Endodermal cell (in vitro differentiated cells): ENCODE measurements at regions not wholly inside any gene's neighbourhood (a gene's known extent, or its start where the extent isn't known, plus 50 kb on each side); places are given as distances from the start of the nearest gene placed in this dataset.

Source experiments
- DNase-seq: peaks from one replicate; pipeline ENCODE4 v3.0.0-alpha.2; 2017
- H3K27ac ChIP-seq: 2 replicates; pipeline ENCODE4 v1.5.1; 2013; ENCODE audit warnings: mild to moderate bottlenecking, low read depth, low read length, moderate library complexity
- H3K27me3 ChIP-seq: 2 replicates; pipeline ENCODE4 v1.6.1; 2013; ENCODE audit warnings: mild to moderate bottlenecking, low read length, moderate library complexity; ENCODE audit not compliant: insufficient read depth, control insufficient read depth, poor library complexity, severe bottlenecking
- H3K36me3 ChIP-seq: 2 replicates; pipeline ENCODE4 v1.7.0; 2013; ENCODE audit warnings: mild to moderate bottlenecking, low read length, moderate library complexity; ENCODE audit not compliant: control insufficient read depth, insufficient read depth
- H3K4me1 ChIP-seq: one replicate; pipeline ENCODE4 v1.7.0; 2013; ENCODE audit warnings: low read length; ENCODE audit not compliant: control insufficient read depth, insufficient read depth
- H3K4me3 ChIP-seq: 2 replicates; pipeline ENCODE4 v1.5.1; 2013; ENCODE audit warnings: mild to moderate bottlenecking, low read length, moderate library complexity
- H3K9ac ChIP-seq: 2 replicates; pipeline ENCODE4 v1.6.1; 2013; ENCODE audit warnings: mild to moderate bottlenecking, low read length, moderate library complexity; ENCODE audit not compliant: poor library complexity, severe bottlenecking; ENCODE audit errors: extremely low read depth
- H3K9me3 ChIP-seq: 2 replicates; pipeline ENCODE4 v1.6.1; 2013; ENCODE audit warnings: mild to moderate bottlenecking, low read length, moderate library complexity; ENCODE audit not compliant: control insufficient read depth
- H3K27ac Mint-ChIP-seq: 2 replicates; pipeline ENCODE4 v1.8.0; 2020; ENCODE audit warnings: mixed read lengths
- H3K27me3 Mint-ChIP-seq: 2 replicates; pipeline ENCODE4 v1.8.0; 2021; ENCODE audit warnings: mild to moderate bottlenecking, mixed read lengths; ENCODE audit not compliant: insufficient read depth
- H3K36me3 Mint-ChIP-seq: 2 replicates; pipeline ENCODE4 v1.8.0; 2020; ENCODE audit warnings: low read depth, mixed read lengths
- H3K4me1 Mint-ChIP-seq: 2 replicates; pipeline ENCODE4 v1.8.0; 2020; ENCODE audit warnings: mixed read lengths
- H3K4me3 Mint-ChIP-seq: 2 replicates; pipeline ENCODE4 v1.8.0; 2020; ENCODE audit warnings: mild to moderate bottlenecking, moderate library complexity, mixed read lengths
- H3K9me3 Mint-ChIP-seq: 2 replicates; pipeline ENCODE4 v1.8.0; 2020; ENCODE audit warnings: mild to moderate bottlenecking, mixed read lengths
- CTCF ChIP-seq: fragments of 200-600 bp; sonication (generic); conservative IDR thresholded peaks from 2 replicates; pipeline ENCODE4 v1.5.0; 2021; ENCODE audit warnings: antibody characterized with exemption, mild to moderate bottlenecking
- WGBS, 2 experiments: methylation state at CpG; one replicate each; pipeline versions ENCODE4 v1.1.5 to v1.1.7; 2013; ENCODE audit warnings: missing lambda C conversion rate in 2 of 2, mixed read lengths in 1 of 2; ENCODE audit not compliant: insufficient coverage in 1 of 2, insufficient read length in 1 of 2; 5-methylcytosine and 5-hydroxymethylcytosine counted together

- Mint-ChIP-seq H3K4me1 (no peaks in the 10 kb centered on the region), H3K36me3 (no peaks in the 10 kb centered on the region), H3K9me3 (peaks cover 29% of the 10 kb centered on the region), H3K4me3 (no peak overlapping the region), H3K27ac (no peak overlapping the region), H3K27me3 (no peaks in the 10 kb centered on the region)
- H3K27ac ChIP-seq = no peak overlapping the region
- DNase-seq = no peak
- no peak overlapping the region for H3K4me3 ChIP-seq
- H3K9me3 ChIP-seq = peaks cover 11% of the 10 kb centered on the region
- H3K9ac ChIP-seq = no peak overlapping the region
- 100% methylated on average over 1 of the region's 1 CpG; no CpG with 5 or more reads in 1 of the 2 experiments for WGBS, 2 experiments
- no peaks in the 10 kb centered on the region for H3K4me1 ChIP-seq
- no peaks in the 10 kb centered on the region for H3K36me3 ChIP-seq
- no peak for TF ChIP-seq CTCF
- no peaks in the 10 kb centered on the region for H3K27me3 ChIP-seq
These were observed 348.9 kb upstream of the ZFP64 start for GRCh38 chr20:52540509-52540908.

- Mint-ChIP-seq H3K36me3 (no peaks in the 10 kb centered on the region), H3K4me3 (no peak overlapping the region), H3K9me3 (peaks cover 28% of the 10 kb centered on the region), H3K27me3 (no peaks in the 10 kb centered on the region), H3K4me1 (no peaks in the 10 kb centered on the region), H3K27ac (no peak overlapping the region)
- Histone ChIP-seq H3K9me3 (peaks cover 11% of the 10 kb centered on the region), H3K9ac (no peak overlapping the region), H3K36me3 (no peaks in the 10 kb centered on the region), H3K27ac (no peak overlapping the region), H3K27me3 (no peaks in the 10 kb centered on the region), H3K4me1 (no peaks in the 10 kb centered on the region), H3K4me3 (no peak overlapping the region)
- peak; percentile 22 for TF ChIP-seq CTCF
- DNase-seq = no peak
- 84% methylated on average over 1 of the region's 2 CpGs; no CpG with 5 or more reads in 1 of the 2 experiments for WGBS, 2 experiments
These were observed 348.3 kb upstream of the ZFP64 start for GRCh38 chr20:52539891-52540290.

GRCh38 chr20:52536841-52537400 lies 345.3 kb upstream of the ZFP64 start:
- no peak for TF ChIP-seq CTCF
- H3K27ac ChIP-seq = no peak overlapping the region
- Mint-ChIP-seq H3K4me1 (no peaks in the 10 kb centered on the region), H3K27ac (no peak overlapping the region), H3K27me3 (no peaks in the 10 kb centered on the region), H3K9me3 (peaks cover 4% of the 10 kb centered on the region), H3K4me3 (no peak overlapping the region), H3K36me3 (no peaks in the 10 kb centered on the region)
- H3K4me1 ChIP-seq = no peaks in the 10 kb centered on the region
- no peak overlapping the region for H3K9ac ChIP-seq
- no peak overlapping the region for H3K4me3 ChIP-seq
- H3K36me3 ChIP-seq = no peaks in the 10 kb centered on the region
- no peaks in the 10 kb centered on the region for H3K27me3 ChIP-seq
- DNase-seq = no peak
- 90 to 93% methylated on average over 3 to 8 of the region's 8 CpGs for WGBS, 2 experiments
- H3K9me3 ChIP-seq = peaks cover 2% of the 10 kb centered on the region
